GM12874 (cell line): ENCODE measurements at regions not wholly inside any gene's neighbourhood (a gene's known extent, or its start where the extent isn't known, plus 50 kb on each side); places are given as distances from the start of the nearest gene placed in this dataset.

Experiments used
- CTCF ChIP-seq: IDR thresholded peaks from 2 replicates; pipeline ENCODE4 v1.5.1; 2011; ENCODE audit warnings: low read depth, mild to moderate bottlenecking, control low read depth, low read length, moderate library complexity; ENCODE audit not compliant: insufficient read depth

GRCh38 chr5:100421360-100421759, 113.8 kb upstream of the FAM174A start:
- no peak for TF ChIP-seq CTCF

- no peak for TF ChIP-seq CTCF
Observed at GRCh38 chr5:100418231-100418630, 116.9 kb upstream of the FAM174A start.

GRCh38 chr5:100409660-100410151, 125.5 kb upstream of the FAM174A start:
- TF ChIP-seq CTCF: no peak

GRCh38 chr5:100407053-100407452, 128.1 kb upstream of the FAM174A start:
- TF ChIP-seq CTCF: no peak

GRCh38 chr5:100406640-100407039, 128.5 kb upstream of the FAM174A start:
- TF ChIP-seq CTCF: no peak

- no peak for TF ChIP-seq CTCF
Observed at GRCh38 chr5:100402071-100402470, 133.1 kb upstream of the FAM174A start.

- no peak for TF ChIP-seq CTCF
Observed at GRCh38 chr5:100401149-100401548, 134.0 kb upstream of the FAM174A start.

- no peak for TF ChIP-seq CTCF
Observed at GRCh38 chr5:100322483-100322882, 212.7 kb upstream of the FAM174A start.
